Activated CD8-positive, alpha-beta memory T cell treated with anti-CD3 and anti-CD28 coated beads, Interleukin-2, amount 50 U/mL, for 48 hours (primary cell): ENCODE measurements at regions not wholly inside any gene's neighbourhood (a gene's known extent, or its start where the extent isn't known, plus 50 kb on each side); places are given as distances from the start of the nearest gene placed in this dataset.

Experiments used
- DNase-seq: peaks from one replicate; pipeline ENCODE4 v3.0.0-alpha.2; 2020

GRCh38 chr6:19042420-19042819 is 655.3 kb downstream of the RNF144B start:
- no peak for DNase-seq

GRCh38 chr6:19050765-19051164 is 663.6 kb downstream of the RNF144B start:
- DNase-seq: no peak

GRCh38 chr6:19052219-19052618 is 665.1 kb downstream of the RNF144B start:
- no peak for DNase-seq

GRCh38 chr6:19059102-19059501 is 672.0 kb downstream of the RNF144B start:
- no peak for DNase-seq

- no peak for DNase-seq
Measured at GRCh38 chr6:19067165-19067564, 680.0 kb downstream of the RNF144B start.

GRCh38 chr6:19070520-19070919 is 683.4 kb downstream of the RNF144B start:
- no peak for DNase-seq

GRCh38 chr6:19083801-19084200 is 696.7 kb downstream of the RNF144B start:
- DNase-seq: no peak

GRCh38 chr6:19086480-19086879 is 699.3 kb downstream of the RNF144B start:
- no peak for DNase-seq

- no peak for DNase-seq
Measured at GRCh38 chr6:19087296-19087695, 700.1 kb downstream of the RNF144B start.

- no peak for DNase-seq
Measured at GRCh38 chr6:19087897-19088296, 700.7 kb downstream of the RNF144B start.

- no peak for DNase-seq
Measured at GRCh38 chr6:19100752-19101151, 713.6 kb downstream of the RNF144B start.

- no peak for DNase-seq
Measured at GRCh38 chr6:19102936-19103335, 715.8 kb downstream of the RNF144B start.

GRCh38 chr6:19107468-19107867 is 720.3 kb downstream of the RNF144B start:
- no peak for DNase-seq

- DNase-seq: no peak
Measured at GRCh38 chr6:19121521-19121920, 715.6 kb upstream of the ID4 start.

GRCh38 chr6:19127081-19127480 is 710.1 kb upstream of the ID4 start:
- no peak for DNase-seq

GRCh38 chr6:19128701-19129100 is 708.5 kb upstream of the ID4 start:
- DNase-seq: no peak

GRCh38 chr6:19135706-19136105 is 701.5 kb upstream of the ID4 start:
- DNase-seq: no peak

- DNase-seq: no peak
Measured at GRCh38 chr6:19137505-19137904, 699.7 kb upstream of the ID4 start.

GRCh38 chr6:19142275-19142674 is 694.9 kb upstream of the ID4 start:
- DNase-seq: no peak

- no peak for DNase-seq
Measured at GRCh38 chr6:19150307-19150706, 686.9 kb upstream of the ID4 start.

GRCh38 chr6:19153270-19153980 is 683.7 kb upstream of the ID4 start:
- DNase-seq: no peak

GRCh38 chr6:19153981-19154295 is 683.2 kb upstream of the ID4 start:
- DNase-seq: no peak

- DNase-seq: no peak
Measured at GRCh38 chr6:19156443-19156842, 680.7 kb upstream of the ID4 start.

- no peak for DNase-seq
Measured at GRCh38 chr6:19157486-19157885, 679.7 kb upstream of the ID4 start.

- DNase-seq: no peak
Measured at GRCh38 chr6:19158586-19158985, 678.6 kb upstream of the ID4 start.

GRCh38 chr6:19159089-19159488 is 678.1 kb upstream of the ID4 start:
- no peak for DNase-seq
